GM19328 (cell line): ENCODE measurements at regions not wholly inside any gene's neighbourhood (a gene's known extent, or its start where the extent isn't known, plus 50 kb on each side); places are given as distances from the start of the nearest gene placed in this dataset.
A peak's percentile ranks its signal among the peaks of the same experiment; 100 is the strongest.

Experiments used
- ATAC-seq: cut with Tn5 transposase; IDR thresholded peaks from one replicate; pipeline ENCODE4 v1.9.1; 2021; ENCODE audit warnings: mild to moderate bottlenecking, moderate library complexity; ENCODE audit not compliant: unreplicated experiment

GRCh38 chr5:68352166-68352565, 136.6 kb downstream of the PIK3R1 start:
- ATAC-seq: no peak

DNA sequence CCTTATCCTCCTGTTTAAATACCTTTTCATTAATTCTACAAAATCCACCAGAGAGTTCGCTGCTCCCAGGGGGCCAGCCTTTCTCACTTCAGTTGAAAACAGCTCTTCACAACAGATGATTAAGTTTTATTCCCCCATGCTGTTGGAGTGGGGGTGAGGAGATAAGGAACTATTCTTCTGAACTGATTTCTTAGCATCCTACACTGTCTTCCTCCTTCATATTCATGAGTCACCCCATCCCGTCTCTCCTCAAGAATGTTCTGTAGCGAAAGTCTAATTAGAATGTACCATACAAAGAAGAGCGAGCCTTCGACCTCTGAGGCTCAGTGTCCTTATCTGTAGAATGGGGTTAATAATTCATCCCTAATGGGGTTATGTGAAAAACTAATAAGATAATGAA, 138.0 kb downstream of the PIK3R1 start:
- ATAC-seq: no peak

- ATAC-seq: no peak
Measured at GRCh38 chr5:68354315-68354714, 138.8 kb downstream of the PIK3R1 start.

- ATAC-seq: no peak
Measured at GRCh38 chr5:68356216-68356615, 140.7 kb downstream of the PIK3R1 start.

DNA sequence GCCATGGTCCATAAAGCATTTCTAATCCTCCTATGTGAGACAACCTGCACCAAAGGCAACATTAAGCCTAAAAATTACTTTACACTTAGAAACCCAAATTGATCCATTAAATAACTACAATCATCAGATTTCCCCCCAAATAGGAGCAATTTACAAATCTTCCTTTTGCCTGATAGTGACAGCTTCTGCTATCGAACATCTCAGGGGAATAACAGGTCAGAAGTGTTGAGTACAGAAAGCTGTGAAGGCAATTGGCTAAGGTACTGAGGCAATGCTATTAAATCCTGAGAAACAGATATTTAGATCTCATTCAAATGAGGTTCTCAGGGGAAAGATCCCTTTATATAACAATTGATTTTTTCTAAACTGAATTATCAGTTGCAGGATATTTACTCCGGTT, 141.1 kb downstream of the PIK3R1 start:
- ATAC-seq: no peak

- no peak for ATAC-seq
Measured at GRCh38 chr5:68359699-68360098, 144.1 kb downstream of the PIK3R1 start.

- no peak for ATAC-seq
Measured at GRCh38 chr5:68362331-68362730, 146.8 kb downstream of the PIK3R1 start.

DNA sequence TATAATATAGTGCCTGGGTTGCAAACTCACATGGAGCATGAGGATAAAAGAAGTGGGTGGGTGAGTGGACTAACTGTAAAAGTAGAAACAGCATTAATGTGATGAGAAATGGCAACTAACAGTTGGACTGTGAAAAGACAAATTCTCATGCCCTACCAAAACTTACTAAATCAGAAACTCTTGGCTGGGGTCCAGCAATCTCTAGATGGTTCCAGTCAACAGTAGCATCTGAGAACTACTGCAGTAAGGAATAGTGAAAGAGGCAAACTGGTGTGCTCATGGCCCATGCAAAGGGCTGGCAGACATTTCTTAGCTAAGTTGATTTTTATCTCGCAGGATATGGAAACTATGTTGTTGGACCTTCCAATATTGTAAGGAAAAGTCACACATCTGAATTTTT, 150.3 kb downstream of the PIK3R1 start:
- ATAC-seq: no peak

- ATAC-seq: no peak
Measured at GRCh38 chr5:68367287-68367686, 151.7 kb downstream of the PIK3R1 start.

- ATAC-seq: no peak
Measured at GRCh38 chr5:68367717-68368116, 152.2 kb downstream of the PIK3R1 start.

DNA sequence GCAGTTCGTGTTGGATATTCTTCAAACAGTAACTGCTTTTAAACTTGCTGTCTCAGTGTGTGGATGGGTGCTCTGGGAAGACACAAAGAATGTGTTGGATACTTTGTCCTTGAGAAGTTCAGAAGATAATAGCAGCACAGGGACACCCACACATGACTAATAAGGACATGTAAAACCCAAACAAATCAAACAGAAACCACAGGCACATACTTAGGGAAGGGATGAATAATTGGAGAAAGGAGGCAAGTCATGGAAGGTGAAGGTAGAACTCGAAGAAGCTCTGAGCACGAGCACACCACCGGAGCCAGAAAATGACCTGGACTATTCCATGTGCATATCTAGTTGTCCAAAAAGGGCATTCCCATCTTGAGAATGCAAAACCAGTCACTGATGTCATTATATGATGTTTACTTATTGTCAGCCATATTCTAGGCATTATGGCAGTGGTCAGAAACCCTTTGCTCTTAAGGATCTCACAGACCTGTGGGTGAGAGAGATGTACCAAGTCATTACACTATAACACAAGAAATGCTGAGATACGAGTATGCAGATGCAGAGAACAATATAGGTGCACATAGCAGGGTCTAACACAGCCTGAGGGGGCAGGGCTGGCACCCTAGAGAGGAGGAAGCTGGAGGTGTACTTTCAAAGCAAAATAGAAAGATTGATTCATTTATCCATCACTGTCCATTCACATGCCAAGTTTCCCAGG, 152.9 kb downstream of the PIK3R1 start:
- no peak for ATAC-seq

DNA sequence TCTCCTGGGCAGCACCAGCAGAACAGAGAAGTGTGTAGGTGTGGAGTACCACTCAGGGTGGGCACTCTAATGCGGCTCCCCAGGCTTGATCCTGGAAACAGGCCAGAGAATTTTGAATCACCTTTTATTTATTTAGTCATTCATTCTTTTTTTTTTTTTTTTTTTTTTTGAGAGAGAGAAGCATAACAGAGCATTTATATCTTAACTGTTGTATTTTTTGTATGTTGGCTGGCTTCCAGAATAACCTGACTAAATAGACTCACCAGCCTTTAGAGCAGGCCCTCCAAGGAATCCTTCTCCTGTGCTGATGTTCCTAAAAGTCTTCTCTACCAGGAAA, 153.4 kb downstream of the PIK3R1 start:
- no peak for ATAC-seq

GRCh38 chr5:68369457-68370125, 154.0 kb downstream of the PIK3R1 start:
- peak; percentile 68 for ATAC-seq

DNA sequence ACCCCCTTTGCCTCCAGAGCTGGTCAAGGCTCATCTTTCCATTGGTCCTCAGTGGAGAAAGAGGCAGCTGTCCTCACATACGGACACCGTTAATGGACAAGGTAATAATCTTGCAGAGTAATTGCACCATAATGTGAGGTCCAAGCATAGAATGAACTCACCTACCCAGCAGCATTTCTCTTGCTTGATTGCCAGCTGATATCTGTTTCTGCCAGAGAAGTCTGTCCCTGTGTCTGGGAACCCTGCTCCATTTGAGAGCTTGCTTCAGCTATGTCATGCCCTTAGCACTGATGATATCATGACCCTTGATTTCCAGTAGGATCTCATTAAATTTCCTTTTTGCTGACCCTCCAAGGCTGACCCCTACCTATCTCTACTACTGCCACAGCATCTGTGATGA, 154.6 kb downstream of the PIK3R1 start:
- no peak for ATAC-seq

- no peak for ATAC-seq
Measured at GRCh38 chr5:68371607-68372006, 156.1 kb downstream of the PIK3R1 start.

DNA sequence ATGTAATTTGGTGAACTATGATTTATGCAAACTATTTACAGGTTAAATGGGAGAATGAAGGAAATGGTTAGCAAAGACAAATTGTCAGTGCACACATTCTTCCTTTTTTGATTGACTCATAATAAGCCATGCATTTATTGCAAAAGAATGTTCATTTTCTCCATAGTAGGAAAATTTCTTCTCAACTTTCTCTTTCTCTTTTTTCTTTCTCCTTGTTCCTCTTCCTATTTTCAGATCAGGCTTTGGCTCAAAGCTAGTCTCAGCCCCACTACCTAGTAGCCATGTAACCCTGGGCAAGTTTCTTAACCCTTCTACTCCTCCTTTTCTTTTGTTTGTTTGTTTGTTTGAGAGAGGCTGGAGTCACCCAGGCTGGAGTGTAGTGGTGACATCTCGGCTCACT, 156.6 kb downstream of the PIK3R1 start:
- ATAC-seq: no peak

DNA sequence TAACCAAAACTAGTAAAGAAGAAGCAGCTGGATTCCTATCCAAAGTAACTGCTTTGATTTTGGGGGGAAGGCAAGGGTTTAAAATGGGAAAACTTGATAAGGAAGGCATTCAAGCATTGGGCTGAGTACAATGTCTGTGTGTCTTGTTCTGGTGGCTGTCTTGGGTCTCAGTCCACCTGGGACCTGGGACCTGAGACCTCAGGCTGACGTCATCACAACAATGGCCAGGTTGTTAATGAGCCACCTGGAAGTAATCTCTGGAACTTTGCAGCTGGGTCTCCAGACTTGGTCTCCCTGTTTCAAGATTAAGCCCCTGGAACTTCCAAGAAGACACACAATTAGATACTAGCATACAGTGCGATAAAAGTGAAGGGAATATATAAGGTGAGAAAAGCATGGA, 157.5 kb downstream of the PIK3R1 start:
- no peak for ATAC-seq

DNA sequence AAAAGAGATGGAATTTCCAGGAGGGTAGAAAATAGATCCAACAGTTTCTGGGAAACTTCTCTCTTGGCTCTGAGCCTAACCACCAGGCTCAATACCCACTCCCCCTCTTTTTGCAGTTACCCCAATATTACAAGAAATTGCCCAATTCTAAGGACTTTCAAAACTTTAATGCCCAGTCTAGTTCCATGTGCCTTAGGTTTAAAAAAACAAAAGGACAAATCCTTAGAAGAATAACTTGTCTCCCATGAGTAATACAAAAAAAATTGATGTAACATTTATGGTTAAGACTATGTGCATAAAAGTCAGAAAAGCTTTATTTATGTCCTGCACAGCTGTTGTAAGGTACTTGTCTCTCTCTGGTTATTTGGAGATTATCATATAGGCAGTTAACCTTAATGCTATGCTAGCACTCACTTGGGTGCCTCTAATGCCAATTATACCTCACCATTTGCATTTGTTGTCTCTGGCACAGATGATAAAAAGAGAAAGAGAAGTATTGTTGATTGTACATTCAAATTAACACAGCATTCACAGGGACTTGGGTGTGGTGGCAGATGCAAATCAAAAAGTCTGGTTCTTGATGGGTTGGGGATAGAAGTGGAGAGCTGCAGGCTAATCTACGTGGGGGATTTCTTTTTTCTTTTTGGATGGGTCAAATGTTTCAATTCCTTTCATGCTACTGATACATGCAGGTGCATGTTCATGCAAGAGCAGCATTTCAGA, 159.4 kb downstream of the PIK3R1 start:
- ATAC-seq: no peak

- ATAC-seq: no peak
Measured at GRCh38 chr5:68375540-68375939, 160.0 kb downstream of the PIK3R1 start.

- no peak for ATAC-seq
Measured at GRCh38 chr5:68376935-68377334, 161.4 kb downstream of the PIK3R1 start.

- no peak for ATAC-seq
Measured at GRCh38 chr5:68377733-68378132, 162.2 kb downstream of the PIK3R1 start.

- ATAC-seq: peak; percentile 71
Measured at GRCh38 chr5:68378204-68378820, 162.8 kb downstream of the PIK3R1 start.
